K562 (cell line): ENCODE measurements at regions not wholly inside any gene's neighbourhood (a gene's known extent, or its start where the extent isn't known, plus 50 kb on each side); places are given as distances from the start of the nearest gene placed in this dataset.
"Not testable (repeated sequence)": the region's sequence is repeated elsewhere in the genome, so short reads cannot be mapped to it uniquely, and the experiment has no call there.

ENCODE experiments used
- ATAC-seq: fragments of 200-7000 bp; cut with Tn5 transposase; 3 replicates; pipeline ENCODE4 v1.9.1; 2020; ENCODE audit warnings: moderate library complexity
- BruUV-seq: library from RNA; stranded (reverse); fragments of 400-500 nt; replicated peaks from 2 replicates; lab custom pipeline; 2021; lab: Mats Ljungman, UMichigan
- CTCF ChIA-PET: fragments of 300-600 bp; formaldehyde crosslinking; extraction: SDS; loops from one replicate; lab custom pipeline; 2021; ENCODE audit warnings: low intra/inter-chr PET ratio; lab: Yijun Ruan, JAX
- POLR2A ChIA-PET: fragments of 300-600, 350-650 bp; sonication (Branson Sonifier 250); formaldehyde crosslinking; extraction: SDS; loops from one replicate; lab custom pipeline; 2021; ENCODE audit warnings: antibody characterized with exemption, inconsistent platforms; lab: Yijun Ruan, JAX
- DNase-seq, 4 experiments: peaks; one replicate each; pipeline versions ENCODE4 v3.0.0 to v3.0.0-alpha.2; 2011 to 2018; ENCODE audit warnings: low spot score in 3 of 4, mixed read lengths in 3 of 4; ENCODE audit errors: extremely low read depth in 1 of 4
- FAIRE-seq: peaks from 2 replicates; lab custom pipeline; 2011; peaks lifted over from hg19 to GRCh38; lab: Jason Lieb, UNC
- H2AFZ ChIP-seq: 2 replicates; pipeline ENCODE4 v1.6.0; 2011; ENCODE audit warnings: low read depth, low read length, control low read depth, inconsistent platforms
- H3K27ac ChIP-seq: fragments of 200-600 bp; 3 replicates; pipeline ENCODE4 v1.8.0; 2011; ENCODE audit warnings: low read depth, mild to moderate bottlenecking, control low read depth, inconsistent platforms, low read length, moderate library complexity, mixed read lengths; ENCODE audit errors: extremely low read depth
- H3K27me3 ChIP-seq, 2 experiments: fragments of 300-600 bp in 1 of 2; 2 replicates in 1 of 2; 3 replicates in 1 of 2; pipeline versions ENCODE4 v1.6.0 to v1.8.0; 2011; ENCODE audit warnings: inconsistent platforms in 2 of 2, low read length in 2 of 2, mild to moderate bottlenecking in 1 of 2, mixed read lengths in 1 of 2, moderate library complexity in 1 of 2; ENCODE audit not compliant: control insufficient read depth in 2 of 2, insufficient read depth in 2 of 2
- H3K36me3 ChIP-seq: fragments of 300-600 bp; 3 replicates; pipeline ENCODE4 v1.8.0; 2011; ENCODE audit warnings: mild to moderate bottlenecking, low read length, inconsistent platforms; ENCODE audit not compliant: control insufficient read depth, insufficient read depth
- H3K4me1 ChIP-seq, 2 experiments: fragments of 200-600 bp in 1 of 2; replicated peaks in 1 of 2; 2 replicates in 1 of 2; 3 replicates in 1 of 2; pipeline versions ENCODE4 v1.5.1 to v1.8.0; 2011; ENCODE audit warnings: inconsistent platforms in 2 of 2, low read length in 2 of 2, mild to moderate bottlenecking in 1 of 2, mixed read lengths in 1 of 2, moderate library complexity in 1 of 2; ENCODE audit not compliant: control insufficient read depth in 2 of 2, insufficient read depth in 2 of 2
- H3K4me2 ChIP-seq: 2 replicates; pipeline ENCODE4 v1.6.1; 2011; ENCODE audit warnings: low read length, control low read depth, inconsistent platforms, mixed read lengths; ENCODE audit not compliant: insufficient read depth
- H3K4me3 ChIP-seq: fragments of 200-600 bp; sonication (generic), shearing (Covaris generic); 2 replicates; pipeline ENCODE4 v1.5.1; 2016; ENCODE audit warnings: control low read depth, inconsistent platforms
- H3K79me2 ChIP-seq: fragments of 200-600 bp; 3 replicates; pipeline ENCODE4 v1.8.0; 2011; ENCODE audit warnings: low read length, inconsistent platforms; ENCODE audit not compliant: control insufficient read depth, insufficient read depth
- H3K9ac ChIP-seq, 2 experiments: 2 replicates each; pipeline versions ENCODE4 v1.6.0 to v1.6.1; 2011; ENCODE audit warnings: low read depth in 2 of 2, low read length in 2 of 2, control low read depth in 1 of 2, inconsistent platforms in 1 of 2, mild to moderate bottlenecking in 1 of 2, mixed read lengths in 1 of 2; ENCODE audit not compliant: insufficient read depth in 1 of 2
- H3K9me1 ChIP-seq: one replicate; pipeline ENCODE4 v1.6.0; 2011; ENCODE audit warnings: inconsistent platforms, mild to moderate bottlenecking, low read length, moderate library complexity; ENCODE audit not compliant: control insufficient read depth, insufficient read depth
- H3K9me3 ChIP-seq: replicated peaks from 2 replicates; pipeline ENCODE4 v1.5.1; 2011; ENCODE audit warnings: low read depth, low read length, inconsistent platforms; ENCODE audit not compliant: control insufficient read depth, insufficient read depth
- H4K20me1 ChIP-seq: replicated peaks from 2 replicates; pipeline ENCODE4 v1.6.1; 2011; ENCODE audit warnings: low read length, inconsistent platforms, mixed read lengths; ENCODE audit not compliant: control insufficient read depth, insufficient read depth
- GTF2F1 ChIP-seq: IDR thresholded peaks from 2 replicates; pipeline ENCODE4 v1.6.1; 2011; ENCODE audit warnings: low read depth, low read length, improper control_type of control experiment
- HEY1 ChIP-seq: fragments of 250-450 bp; sonication (Bioruptor Pico); IDR thresholded peaks from 2 replicates; pipeline ENCODE4 v1.5.0; 2020; ENCODE audit warnings: mild to moderate bottlenecking, moderate library complexity, borderline replicate concordance
- JUNB ChIP-seq: fragments of 450-650 bp; formaldehyde crosslinking; conservative IDR thresholded peaks from 2 replicates; pipeline ENCODE4 v1.4.0; 2020; ENCODE audit warnings: mild to moderate bottlenecking
- TFE3 ChIP-seq: fragments of 450-650 bp; formaldehyde crosslinking; IDR thresholded peaks from 2 replicates; pipeline ENCODE4 v1.4.0; 2020; ENCODE audit warnings: mild to moderate bottlenecking, mixed read lengths
- ZFP91 ChIP-seq: sonication (generic); formaldehyde crosslinking; IDR thresholded peaks from 2 replicates; pipeline ENCODE4 v1.8.0; 2022; ENCODE audit warnings: mild to moderate bottlenecking, missing genetic modification reagents
- ZHX1 ChIP-seq: fragments of 150-350 bp; conservative IDR thresholded peaks from 2 replicates; pipeline ENCODE4 v1.6.1; 2014; ENCODE audit warnings: low read length
- ZNF76 ChIP-seq: fragments of 250-450 bp; sonication (Bioruptor Pico); IDR thresholded peaks from 2 replicates; pipeline ENCODE4 v1.4.0; 2020; ENCODE audit warnings: mild to moderate bottlenecking, moderate library complexity, borderline replicate concordance
- ZNF79 ChIP-seq: fragments of 250-450 bp; sonication (Bioruptor Pico); IDR thresholded peaks from 2 replicates; pipeline ENCODE4 v1.4.0; 2020; ENCODE audit warnings: low read depth, mild to moderate bottlenecking, moderate library complexity
- WGBS: fragments of 100-300 bp; shearing (Covaris generic); methylation state at CpG from one replicate; pipeline ENCODE4 v1.1.6; 2016; ENCODE audit warnings: low coverage, mixed read lengths; ENCODE audit not compliant: insufficient coverage; ENCODE audit errors: missing lambda C conversion rate; 5-methylcytosine and 5-hydroxymethylcytosine counted together
- in situ Hi-C: fragments of 300-500 bp; cut with MboI; formaldehyde crosslinking; loops from 4 replicates; pipeline ENCODE4 v1.15.0; 2018; ENCODE audit warnings: inconsistent platforms, mixed read lengths
- intact Hi-C: fragments of 100-400 bp; cut with micrococcal nuclease; formaldehyde crosslinking; loops from 2 replicates; pipeline ENCODE4 v1.14.2; 2022

- not testable (repeated sequence) for H3K4me3 ChIP-seq
These were observed 729.2 kb upstream of the SEMA6D start for GRCh38 chr15:46988055-46988454.

GRCh38 chr15:46996359-46996758 is 720.9 kb upstream of the SEMA6D start:
- Histone ChIP-seq H3K4me3 (no peak overlapping the region), H3K9me1 (no peaks in the 10 kb centered on the region), H3K27ac (no peak overlapping the region), H3K4me1 (no peaks in the 10 kb centered on the region), H3K79me2 (no peaks in the 10 kb centered on the region), H2AFZ (no peak overlapping the region), H4K20me1 (no peaks in the 10 kb centered on the region), H3K4me2 (no peak overlapping the region), H3K9me3 (no peaks in the 10 kb centered on the region), H3K27me3 (no peaks in the 10 kb centered on the region), H3K9ac (no peak overlapping the region), H3K36me3 (no peaks in the 10 kb centered on the region)
- intact Hi-C loops = no loop called here
- WGBS = 0% methylated on average over 3 of the region's 3 CpGs
- in situ Hi-C loops = no loop called here
- no TSS peak for BruUV-seq
- POLR2A ChIA-PET = no interaction called here
- FAIRE-seq (no peak), ATAC-seq (no peak), DNase-seq (no peak)
- CTCF ChIA-PET = no interaction called here
- TF ChIP-seq ZHX1 = no peak
- TF ChIP-seq ZNF79 = no peak
- TF ChIP-seq ZFP91 (CRISPR knock-in tag) = no peak
- TF ChIP-seq ZNF76 (CRISPR knock-in tag) = no peak
- TF ChIP-seq JUNB (CRISPR knock-in tag) = no peak
- TF ChIP-seq HEY1 = no peak
- no peak for TF ChIP-seq GTF2F1

More at GRCh38 chr15:46988055-46988454, 729.2 kb upstream of the SEMA6D start:
- H3K27ac ChIP-seq, intact Hi-C loops, H2AFZ ChIP-seq, H3K9me3 ChIP-seq, in situ Hi-C loops, H4K20me1 ChIP-seq, H3K27me3 ChIP-seq, H3K9me1 ChIP-seq, H3K4me1 ChIP-seq, DNase-seq, FAIRE-seq, H3K36me3 ChIP-seq, BruUV-seq, H3K9ac ChIP-seq, CTCF ChIA-PET, H3K79me2 ChIP-seq, POLR2A ChIA-PET, H3K4me2 ChIP-seq, ATAC-seq: not testable (repeated sequence)
- TF ChIP-seq TFE3 = peak; percentile 79
- WGBS = 0% methylated on average over 2 of the region's 2 CpGs
